Aorta (tissue), 5 donors: ENCODE measurements at regions not wholly inside any gene's neighbourhood (a gene's known extent, or its start where the extent isn't known, plus 50 kb on each side); places are given as distances from the start of the nearest gene placed in this dataset.

Source experiments
- ATAC-seq: fragments of 200-7000 bp; cut with Tn5 transposase; one replicate; pipeline ENCODE4 v1.9.1; 2022; ENCODE audit warnings: moderate library complexity; ENCODE audit not compliant: low FRiP score
- DNase-seq, 2 donors: peaks; one replicate each; pipeline ENCODE4 v3.0.0-alpha.2; 2020
- H3K27ac ChIP-seq, 2 donors: one replicate each; pipeline ENCODE4 v1.5.1; 2013; ENCODE audit warnings: low read length in 2 of 2, mild to moderate bottlenecking in 2 of 2, moderate library complexity in 2 of 2, control low read depth in 1 of 2, inconsistent platforms in 1 of 2, low read depth in 1 of 2
- H3K27me3 ChIP-seq, 2 donors: one replicate each; pipeline ENCODE4 v1.6.1; 2013; ENCODE audit warnings: control low read depth in 1 of 2, low read length in 1 of 2, mild to moderate bottlenecking in 1 of 2, moderate library complexity in 1 of 2; ENCODE audit not compliant: insufficient read depth in 2 of 2, control insufficient read depth in 1 of 2
- H3K36me3 ChIP-seq, 2 donors: one replicate each; pipeline ENCODE4 v1.6.1; 2013; ENCODE audit warnings: control low read depth in 1 of 2, low read length in 1 of 2, mild to moderate bottlenecking in 1 of 2; ENCODE audit not compliant: insufficient read depth in 2 of 2, control insufficient read depth in 1 of 2
- H3K4me1 ChIP-seq, 2 donors: one replicate each; pipeline ENCODE4 v1.6.1; 2013; ENCODE audit warnings: low read length in 2 of 2, control low read depth in 1 of 2, mild to moderate bottlenecking in 1 of 2, moderate library complexity in 1 of 2; ENCODE audit not compliant: insufficient read depth in 2 of 2, control insufficient read depth in 1 of 2
- H3K4me3 ChIP-seq, 2 donors: one replicate each; pipeline ENCODE4 v1.5.1; 2013; ENCODE audit warnings: low read length in 2 of 2, control low read depth in 1 of 2, mild to moderate bottlenecking in 1 of 2
- H3K9me3 ChIP-seq: one replicate; pipeline ENCODE4 v1.6.1; 2013; ENCODE audit warnings: mild to moderate bottlenecking, low read length; ENCODE audit not compliant: control insufficient read depth
- WGBS, 2 donors: extraction: QIAGEN DNeasy Blood & Tissue Kit; methylation state at CpG; one replicate each; pipeline ENCODE4 v1.1.7; 2013; 5-methylcytosine and 5-hydroxymethylcytosine counted together
- intact Hi-C, 2 donors: fragments of 100-400 bp; cut with DNase I; formaldehyde crosslinking; loops; one replicate each; pipeline versions ENCODE4 v1.14.2 to v1.15.0; 2022
- donor health status: healthy with polysubstance abuse.
- donor health status: Bipolar disorder and iron deficiency.
- donor health status: DM: no; HTN: no; CAD: no.
- donor health status: DM: no; HTN: no; CAD: no.
- donor health status: DM: yes; HTN: yes; CAD: no.

DNA sequence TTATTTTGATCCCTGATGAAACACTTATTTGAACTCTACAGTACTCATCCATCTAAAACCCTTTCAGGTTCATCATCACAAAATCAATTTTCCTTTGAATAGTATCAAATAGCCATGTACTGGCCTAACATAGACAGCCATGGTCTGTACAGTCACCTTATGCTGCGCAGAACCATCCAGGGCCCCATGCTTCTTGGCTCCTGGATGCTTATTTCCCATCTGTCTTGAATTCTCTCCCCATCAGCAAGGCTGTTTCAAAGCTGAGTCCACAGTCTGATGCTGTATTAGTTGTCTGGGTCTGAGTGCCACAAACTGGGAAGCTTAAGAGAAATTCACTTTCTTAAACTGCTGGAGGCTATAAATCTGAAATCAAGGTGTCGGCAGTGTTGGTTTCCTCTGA, 290.2 kb downstream of the OSR1 start:
- no peaks in the 10 kb centered on the region for H3K36me3 ChIP-seq
- ATAC-seq: no peak
- no peak overlapping the region for H3K4me3 ChIP-seq
- no peaks in the 10 kb centered on the region for H3K9me3 ChIP-seq
- intact Hi-C loops: no loop called here
- no peak overlapping the region for H3K27ac ChIP-seq
- WGBS, 2 donors: 94 to 95% methylated on average over 2 of the region's 2 CpGs
- no peak for DNase-seq
- H3K27me3 ChIP-seq: peaks cover 0 to 1% of the 10 kb centered on the region in 2 donors
- H3K4me1 ChIP-seq: peaks cover 0 to 3% of the 10 kb centered on the region in 2 donors

DNA sequence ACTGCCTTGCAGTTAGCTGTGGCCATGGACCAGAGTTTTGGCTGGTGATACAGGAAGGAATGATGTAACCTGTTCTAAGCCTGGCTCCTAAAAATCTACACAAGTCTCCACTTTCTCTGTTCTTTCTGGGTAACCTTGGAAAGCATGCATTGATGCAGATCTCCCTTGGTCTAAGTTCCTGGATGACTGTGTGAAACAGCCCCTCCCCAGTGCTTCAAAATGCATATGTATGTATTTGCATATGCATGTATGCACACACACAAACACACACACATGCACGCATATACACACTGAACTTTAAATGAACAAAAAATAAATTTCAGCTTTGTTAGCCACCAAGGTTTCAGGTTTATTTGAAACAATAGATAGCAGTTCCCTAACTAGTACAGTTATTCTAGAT, 296.1 kb downstream of the OSR1 start:
- Histone ChIP-seq H3K36me3 (no peaks in the 10 kb centered on the region), H3K4me3 (no peak overlapping the region), H3K9me3 (no peaks in the 10 kb centered on the region), H3K27me3 (no peaks in the 10 kb centered on the region), H3K27ac (no peak overlapping the region), H3K4me1 (no peaks in the 10 kb centered on the region)
- no peak for ATAC-seq
- intact Hi-C loops: no loop called here
- WGBS, 2 donors: 79 to 89% methylated on average over 1 of the region's 1 CpG
- no peak for DNase-seq

DNA sequence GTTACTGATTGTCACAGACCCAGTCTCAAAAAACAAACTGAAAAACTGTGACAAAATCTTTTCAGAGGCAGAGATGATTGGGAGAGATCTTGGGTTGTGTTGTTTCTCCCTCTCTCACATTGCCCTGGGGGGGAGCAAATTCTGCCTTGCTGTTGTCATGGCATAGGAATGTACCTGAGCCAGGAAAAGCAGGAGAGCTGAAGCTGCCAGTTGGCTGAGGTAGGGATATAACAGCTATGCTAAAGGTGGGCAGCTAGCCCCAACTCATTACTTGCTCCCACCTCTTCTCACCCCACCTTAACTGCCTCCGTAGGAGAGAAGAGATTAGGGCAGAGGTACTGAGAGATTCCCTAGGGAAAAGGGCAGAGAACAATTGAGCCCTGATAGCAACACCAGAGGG, 299.3 kb downstream of the OSR1 start:
- Histone ChIP-seq H3K9me3 (no peaks in the 10 kb centered on the region), H3K36me3 (no peaks in the 10 kb centered on the region), H3K27ac (no peak overlapping the region), H3K27me3 (no peaks in the 10 kb centered on the region), H3K4me3 (no peak overlapping the region), H3K4me1 (no peaks in the 10 kb centered on the region)
- DNase-seq (no peak), ATAC-seq (no peak)
- WGBS, 2 donors: 73 to 90% methylated on average over 1 of the region's 1 CpG
- intact Hi-C loops: no loop called here

DNA sequence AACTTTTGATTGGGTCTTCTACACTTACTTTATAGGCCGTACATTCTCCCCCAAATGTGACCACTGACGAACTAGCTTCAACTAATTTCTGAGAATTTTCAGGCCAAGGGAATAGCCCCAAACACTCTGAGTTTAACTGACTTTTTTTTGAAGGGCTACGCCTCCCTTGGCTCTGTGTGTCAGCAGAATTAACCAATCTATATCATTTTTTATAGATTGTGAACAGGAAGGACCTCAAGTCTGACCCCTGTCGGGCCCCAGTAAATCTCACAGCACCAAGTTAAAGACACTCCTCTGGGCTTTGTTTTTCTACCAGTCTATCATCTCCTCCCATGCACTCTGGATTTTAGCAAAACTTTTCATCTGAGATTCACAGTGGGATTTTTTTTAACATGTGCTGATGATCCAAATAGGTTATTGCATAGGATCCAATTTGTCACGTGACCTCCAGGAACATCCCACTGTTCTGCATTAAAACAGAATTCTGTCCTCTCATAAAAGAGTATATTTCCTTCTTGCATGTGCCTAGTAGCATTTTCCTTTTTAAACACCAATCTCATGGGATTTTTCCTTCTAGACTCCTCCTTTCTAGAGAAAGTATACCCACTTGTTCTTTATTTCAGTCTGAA, 307.1 kb downstream of the OSR1 start:
- intact Hi-C loops: no loop called here
- WGBS, 2 donors: 22 to 29% methylated on average over 5 of the region's 5 CpGs
- no peak overlapping the region for H3K27ac ChIP-seq

DNA sequence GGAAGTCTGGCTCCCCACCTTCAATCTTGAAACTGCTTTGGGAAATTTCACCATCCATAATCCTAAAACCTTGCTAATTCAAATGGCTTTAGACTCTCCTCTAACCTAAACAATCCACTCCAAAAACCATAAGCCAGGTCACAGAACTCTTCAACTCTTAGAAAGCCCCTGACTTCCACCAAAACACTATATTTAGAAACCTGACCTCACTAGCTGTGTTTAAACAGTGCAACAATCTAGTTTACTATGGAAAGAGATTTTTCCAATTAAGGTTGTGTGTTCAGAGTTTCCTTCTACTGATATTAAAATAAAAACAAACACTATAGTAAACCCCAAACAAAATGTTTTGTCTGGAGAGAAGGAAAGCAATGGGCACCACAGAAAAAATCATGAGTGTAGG, 308.1 kb downstream of the OSR1 start:
- DNase-seq (no peak), ATAC-seq (no peak)
- no peaks in the 10 kb centered on the region for H3K27me3 ChIP-seq
- no peak overlapping the region for H3K4me3 ChIP-seq
- intact Hi-C loops: no loop called here
- H3K36me3 ChIP-seq: no peaks in the 10 kb centered on the region
- no peak overlapping the region for H3K27ac ChIP-seq
- H3K9me3 ChIP-seq: no peaks in the 10 kb centered on the region
- peaks cover 0 to 6% of the 10 kb centered on the region in 2 donors for H3K4me1 ChIP-seq

More for the DNA sequence above, 307.1 kb downstream of the OSR1 start:
- ATAC-seq (peak; percentile 7), DNase-seq (no peak)
- Histone ChIP-seq H3K4me3 (no peak overlapping the region), H3K36me3 (no peaks in the 10 kb centered on the region), H3K27me3 (no peaks in the 10 kb centered on the region), H3K4me1 (peaks cover 0 to 6% of the 10 kb centered on the region in 2 donors), H3K9me3 (no peaks in the 10 kb centered on the region)

DNA sequence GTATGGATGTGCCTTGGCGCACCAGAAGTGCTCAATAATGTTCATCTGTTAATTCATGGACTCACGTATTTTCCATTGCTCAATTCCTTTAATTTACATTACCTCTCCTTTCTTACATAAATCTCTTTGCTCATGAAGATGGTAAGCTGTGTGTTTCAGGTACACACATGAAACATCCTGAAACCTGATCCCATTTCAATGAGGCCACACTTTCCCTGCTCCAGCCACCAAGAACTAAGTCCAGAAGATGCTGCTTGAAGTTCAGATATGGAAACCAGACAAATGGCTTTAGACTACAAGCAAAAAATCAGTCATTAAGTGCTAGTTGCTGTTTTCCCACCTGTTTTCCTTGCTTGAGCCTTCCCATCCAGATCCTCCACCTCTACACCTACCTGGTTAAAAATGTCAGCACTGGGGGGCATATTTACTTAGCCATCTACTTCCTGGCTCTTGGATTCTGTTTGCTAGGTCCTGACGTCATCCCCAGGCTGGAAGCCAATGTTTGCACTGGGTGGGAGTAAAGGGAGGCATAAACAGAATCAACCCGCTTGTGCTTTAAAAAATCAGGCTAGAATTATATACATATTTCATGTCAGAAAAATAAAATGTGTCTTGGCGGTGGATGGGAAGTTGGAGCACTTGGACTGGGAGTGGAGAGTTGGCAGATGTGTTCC, 309.7 kb downstream of the OSR1 start:
- H3K9me3 ChIP-seq: no peaks in the 10 kb centered on the region
- 42 to 46% methylated on average over 5 of the region's 5 CpGs for WGBS, 2 donors
- DNase-seq: peak; percentile 67 to 84
- intact Hi-C loops: no loop called here
- peaks cover 0 to 6% of the 10 kb centered on the region in 2 donors for H3K4me1 ChIP-seq
- H3K27ac ChIP-seq: no peak overlapping the region
- H3K36me3 ChIP-seq: no peaks in the 10 kb centered on the region
- no peak overlapping the region for H3K4me3 ChIP-seq
- H3K27me3 ChIP-seq: peaks cover 0 to 2% of the 10 kb centered on the region in 2 donors
- ATAC-seq: no peak

DNA sequence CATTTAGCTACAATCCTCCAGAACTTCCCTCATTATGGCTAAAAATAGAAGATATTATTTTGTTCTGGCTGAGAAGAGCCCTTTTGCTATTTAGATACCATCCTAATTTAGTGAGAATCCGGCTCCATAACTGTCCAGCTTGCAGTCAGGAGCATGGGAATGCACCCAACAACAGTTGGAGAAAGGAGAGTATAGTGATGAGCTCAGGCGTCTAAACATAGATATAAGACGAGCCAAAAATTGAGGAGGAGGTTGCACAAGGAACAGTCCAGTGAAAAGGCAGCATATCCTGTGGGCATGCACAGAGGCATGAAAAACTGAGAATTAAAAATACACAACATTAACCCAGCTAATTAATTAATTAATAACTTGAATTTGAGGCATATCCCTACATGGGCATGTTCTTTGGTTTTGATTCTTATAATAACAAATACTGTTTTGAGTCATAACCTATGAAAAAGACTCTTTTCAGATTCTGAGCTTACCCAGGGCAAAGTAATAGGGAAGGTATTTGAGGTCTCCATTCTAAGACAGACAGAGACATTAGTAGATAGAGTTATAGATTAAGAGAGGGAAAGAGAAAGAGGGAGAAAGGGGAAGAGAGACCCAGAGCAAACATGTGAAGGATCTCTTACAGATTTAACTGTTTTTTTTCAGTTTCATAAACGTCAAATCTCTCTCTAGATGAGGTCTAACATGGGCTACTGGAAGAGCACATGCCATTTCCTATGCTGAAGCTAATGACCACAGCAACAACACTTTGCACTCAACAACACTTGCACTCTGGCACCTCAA, 311.2 kb downstream of the OSR1 start:
- ATAC-seq: peak; percentile 67
- no peak for DNase-seq
- H3K4me1 ChIP-seq: peaks cover 0 to 6% of the 10 kb centered on the region in 2 donors
- H3K9me3 ChIP-seq: no peaks in the 10 kb centered on the region
- WGBS, 2 donors: 7 to 12% methylated on average over 4 of the region's 4 CpGs
- peaks cover 0 to 2% of the 10 kb centered on the region in 2 donors for H3K27me3 ChIP-seq
- H3K36me3 ChIP-seq: no peaks in the 10 kb centered on the region
- H3K27ac ChIP-seq: no peak overlapping the region
- intact Hi-C loops: no loop called here
- no peak overlapping the region for H3K4me3 ChIP-seq

DNA sequence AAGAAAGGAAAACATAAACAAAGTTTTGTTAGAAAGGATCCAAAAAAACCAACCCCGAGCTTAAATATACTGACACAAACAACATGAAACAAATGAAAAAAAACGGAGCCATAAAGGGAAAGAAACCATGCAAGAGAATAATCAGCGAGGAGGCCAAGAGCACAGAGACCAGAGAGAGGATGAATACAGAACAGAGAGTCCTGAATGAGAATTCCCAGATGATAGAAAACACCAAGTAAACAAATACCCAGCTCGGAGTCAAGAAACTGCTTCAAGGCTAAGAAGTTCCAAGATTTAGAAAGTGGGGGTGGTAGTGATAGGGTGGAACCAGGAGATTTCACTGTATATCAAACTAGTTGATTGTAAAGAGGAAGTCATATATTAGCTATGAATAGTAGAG, 313.3 kb downstream of the OSR1 start:
- ATAC-seq: no peak
- H3K36me3 ChIP-seq: no peaks in the 10 kb centered on the region
- intact Hi-C loops: no loop called here
- no peak for DNase-seq
- H3K27me3 ChIP-seq: peaks cover 0 to 2% of the 10 kb centered on the region in 2 donors
- WGBS, 2 donors: 64 to 68% methylated on average over 4 of the region's 4 CpGs
- no peak overlapping the region for H3K27ac ChIP-seq
- H3K9me3 ChIP-seq: no peaks in the 10 kb centered on the region
- no peak overlapping the region for H3K4me3 ChIP-seq
- no peaks in the 10 kb centered on the region for H3K4me1 ChIP-seq
